ENCODE measurements at regions not wholly inside any gene's neighbourhood (a gene's known extent, or its start where the extent isn't known, plus 50 kb on each side); places are given as distances from the start of the nearest gene placed in this dataset.

DNA sequence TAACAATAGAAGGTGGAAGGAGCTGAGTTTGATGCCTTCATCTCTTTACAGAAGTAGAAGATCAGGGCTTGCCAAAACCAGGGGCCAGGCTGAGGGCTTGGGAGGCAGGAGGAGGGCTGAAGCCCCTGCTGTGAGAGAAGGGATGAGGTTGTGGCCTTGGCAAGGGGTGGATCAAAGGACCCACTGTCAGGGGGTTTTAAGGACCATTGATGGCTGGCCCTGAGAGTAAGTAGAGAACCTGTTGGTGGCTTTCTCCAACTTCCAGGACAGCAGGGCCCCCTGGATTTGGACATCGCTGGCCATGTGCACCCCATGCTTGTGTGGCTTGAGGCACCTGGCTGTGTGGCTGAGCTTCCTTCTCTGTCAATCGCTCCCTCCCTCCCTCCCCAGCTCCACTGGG, 927.7 kb downstream of the TBC1D22A start (continued):
- TF ChIP-seq ZNF549 (tag by site-specific recombination; IDR thresholded peaks at IDR 0.05) (no peak), ZNF292 (tag by site-specific recombination; IDR thresholded peaks at IDR 0.05; ENCODE audit: borderline replicate concordance, low read depth) (no peak), TRIM28 (IDR thresholded peaks at IDR 0.05; ENCODE audit: borderline replicate concordance, low read length) (no peak), ZNF843 (tag by site-specific recombination; IDR thresholded peaks at IDR 0.05) (no peak), ZNF169 (tag by site-specific recombination; IDR thresholded peaks at IDR 0.05) (no peak)
- TF ChIP-seq, protein P1, sequence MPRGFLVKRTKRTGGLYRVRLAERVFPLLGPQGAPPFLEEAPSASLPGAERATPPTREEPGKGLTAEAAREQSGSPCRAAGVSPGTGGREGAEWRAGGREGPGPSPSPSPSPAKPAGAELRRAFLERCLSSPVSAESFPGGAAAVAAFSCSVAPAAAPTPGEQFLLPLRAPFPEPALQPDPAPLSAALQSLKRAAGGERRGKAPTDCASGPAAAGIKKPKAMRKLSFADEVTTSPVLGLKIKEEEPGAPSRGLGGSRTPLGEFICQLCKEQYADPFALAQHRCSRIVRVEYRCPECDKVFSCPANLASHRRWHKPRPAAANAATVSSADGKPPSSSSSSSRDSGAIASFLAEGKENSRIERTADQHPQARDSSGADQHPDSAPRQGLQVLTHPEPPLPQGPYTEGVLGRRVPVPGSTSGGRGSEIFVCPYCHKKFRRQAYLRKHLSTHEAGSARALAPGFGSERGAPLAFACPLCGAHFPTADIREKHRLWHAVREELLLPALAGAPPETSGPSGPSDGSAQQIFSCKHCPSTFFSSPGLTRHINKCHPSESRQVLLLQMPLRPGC (tag by site-specific recombination; IDR thresholded peaks at IDR 0.05), result no peak

DNA sequence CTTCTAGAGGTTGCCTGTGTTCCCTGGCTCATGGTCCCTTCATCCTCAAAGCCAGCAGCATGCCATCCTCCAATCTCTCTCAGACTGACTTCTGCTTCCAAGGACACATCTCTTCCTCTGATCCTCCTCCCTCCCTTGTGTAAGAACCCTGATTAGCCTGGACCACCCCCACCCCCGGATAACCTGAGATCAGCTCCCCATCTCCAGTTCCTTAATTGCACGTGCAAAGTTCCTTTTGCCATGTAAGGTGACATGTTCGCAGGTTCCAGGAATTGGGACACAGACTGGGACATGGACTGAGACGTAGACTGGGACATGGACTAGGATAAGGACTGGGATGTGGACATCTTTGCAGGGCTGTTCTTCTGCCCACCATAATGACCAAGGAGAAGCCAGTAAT, 925.3 kb downstream of the TBC1D22A start:
- TF ChIP-seq ZNF677 (tag by site-specific recombination; IDR thresholded peaks at IDR 0.05), result no peak
- TF ChIP-seq KLF9 (tag by site-specific recombination; IDR thresholded peaks at IDR 0.05; ENCODE audit: low read depth), result no peak
- TF ChIP-seq ZSCAN30 (tag by site-specific recombination; IDR thresholded peaks at IDR 0.05), result no peak
- TF ChIP-seq, protein P2, sequence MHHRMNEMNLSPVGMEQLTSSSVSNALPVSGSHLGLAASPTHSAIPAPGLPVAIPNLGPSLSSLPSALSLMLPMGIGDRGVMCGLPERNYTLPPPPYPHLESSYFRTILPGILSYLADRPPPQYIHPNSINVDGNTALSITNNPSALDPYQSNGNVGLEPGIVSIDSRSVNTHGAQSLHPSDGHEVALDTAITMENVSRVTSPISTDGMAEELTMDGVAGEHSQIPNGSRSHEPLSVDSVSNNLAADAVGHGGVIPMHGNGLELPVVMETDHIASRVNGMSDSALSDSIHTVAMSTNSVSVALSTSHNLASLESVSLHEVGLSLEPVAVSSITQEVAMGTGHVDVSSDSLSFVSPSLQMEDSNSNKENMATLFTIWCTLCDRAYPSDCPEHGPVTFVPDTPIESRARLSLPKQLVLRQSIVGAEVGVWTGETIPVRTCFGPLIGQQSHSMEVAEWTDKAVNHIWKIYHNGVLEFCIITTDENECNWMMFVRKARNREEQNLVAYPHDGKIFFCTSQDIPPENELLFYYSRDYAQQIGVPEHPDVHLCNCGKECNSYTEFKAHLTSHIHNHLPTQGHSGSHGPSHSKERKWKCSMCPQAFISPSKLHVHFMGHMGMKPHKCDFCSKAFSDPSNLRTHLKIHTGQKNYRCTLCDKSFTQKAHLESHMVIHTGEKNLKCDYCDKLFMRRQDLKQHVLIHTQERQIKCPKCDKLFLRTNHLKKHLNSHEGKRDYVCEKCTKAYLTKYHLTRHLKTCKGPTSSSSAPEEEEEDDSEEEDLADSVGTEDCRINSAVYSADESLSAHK (tag by site-specific recombination; IDR thresholded peaks at IDR 0.05), result no peak
- TF ChIP-seq ZNF248 (tag by site-specific recombination; IDR thresholded peaks at IDR 0.05), result no peak
- TF ChIP-seq ZNF785 (tag by site-specific recombination; IDR thresholded peaks at IDR 0.05), result no peak
- TF ChIP-seq, protein P3, sequence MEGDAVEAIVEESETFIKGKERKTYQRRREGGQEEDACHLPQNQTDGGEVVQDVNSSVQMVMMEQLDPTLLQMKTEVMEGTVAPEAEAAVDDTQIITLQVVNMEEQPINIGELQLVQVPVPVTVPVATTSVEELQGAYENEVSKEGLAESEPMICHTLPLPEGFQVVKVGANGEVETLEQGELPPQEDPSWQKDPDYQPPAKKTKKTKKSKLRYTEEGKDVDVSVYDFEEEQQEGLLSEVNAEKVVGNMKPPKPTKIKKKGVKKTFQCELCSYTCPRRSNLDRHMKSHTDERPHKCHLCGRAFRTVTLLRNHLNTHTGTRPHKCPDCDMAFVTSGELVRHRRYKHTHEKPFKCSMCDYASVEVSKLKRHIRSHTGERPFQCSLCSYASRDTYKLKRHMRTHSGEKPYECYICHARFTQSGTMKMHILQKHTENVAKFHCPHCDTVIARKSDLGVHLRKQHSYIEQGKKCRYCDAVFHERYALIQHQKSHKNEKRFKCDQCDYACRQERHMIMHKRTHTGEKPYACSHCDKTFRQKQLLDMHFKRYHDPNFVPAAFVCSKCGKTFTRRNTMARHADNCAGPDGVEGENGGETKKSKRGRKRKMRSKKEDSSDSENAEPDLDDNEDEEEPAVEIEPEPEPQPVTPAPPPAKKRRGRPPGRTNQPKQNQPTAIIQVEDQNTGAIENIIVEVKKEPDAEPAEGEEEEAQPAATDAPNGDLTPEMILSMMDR (tag by site-specific recombination; IDR thresholded peaks at IDR 0.05), result no peak
- no peak for TF ChIP-seq ZNF560 (tag by site-specific recombination; IDR thresholded peaks at IDR 0.05; ENCODE audit: borderline replicate concordance)
- no peak for TF ChIP-seq ZFHX2 (tag by site-specific recombination; conservative IDR thresholded peaks at IDR 0.05)
- TF ChIP-seq GLIS2 (tag by site-specific recombination; IDR thresholded peaks at IDR 0.05), result no peak
- TF ChIP-seq ZNF664 (tag by site-specific recombination; IDR thresholded peaks at IDR 0.05), result no peak
- no peak for TF ChIP-seq KLF8 (tag by site-specific recombination; IDR thresholded peaks at IDR 0.05)
- TF ChIP-seq ZNF16 (tag by site-specific recombination; IDR thresholded peaks at IDR 0.05; ENCODE audit: low read depth), result no peak
- TF ChIP-seq ZNF223 (tag by site-specific recombination; IDR thresholded peaks at IDR 0.05), result no peak
- TF ChIP-seq, protein P4, sequence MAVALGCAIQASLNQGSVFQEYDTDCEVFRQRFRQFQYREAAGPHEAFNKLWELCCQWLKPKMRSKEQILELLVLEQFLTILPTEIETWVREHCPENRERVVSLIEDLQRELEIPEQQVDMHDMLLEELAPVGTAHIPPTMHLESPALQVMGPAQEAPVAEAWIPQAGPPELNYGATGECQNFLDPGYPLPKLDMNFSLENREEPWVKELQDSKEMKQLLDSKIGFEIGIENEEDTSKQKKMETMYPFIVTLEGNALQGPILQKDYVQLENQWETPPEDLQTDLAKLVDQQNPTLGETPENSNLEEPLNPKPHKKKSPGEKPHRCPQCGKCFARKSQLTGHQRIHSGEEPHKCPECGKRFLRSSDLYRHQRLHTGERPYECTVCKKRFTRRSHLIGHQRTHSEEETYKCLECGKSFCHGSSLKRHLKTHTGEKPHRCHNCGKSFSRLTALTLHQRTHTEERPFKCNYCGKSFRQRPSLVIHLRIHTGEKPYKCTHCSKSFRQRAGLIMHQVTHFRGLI (tag by site-specific recombination; IDR thresholded peaks at IDR 0.05), result no peak
- ChIA-PET CTCF (interaction anchor here (0.7 kb wide), 1 partner anchor 26 kb away, joined by 3 read pairs; no protein-coding TSS in a partner anchor), POLR2A (no interaction called here)
- no peaks in the 10 kb centered on the region for H3K36me3 ChIP-seq (ENCODE audit: control insufficient read depth in 2 of 2, insufficient read depth in 1 of 2, low read length in 2 of 2)
- H3K27ac ChIP-seq (ENCODE audit: extremely low read depth, low read depth, low read length), result no peak overlapping the region
- H3K4me3 ChIP-seq (ENCODE audit: low read depth, low read length), result no peak overlapping the region
- no peaks in the 10 kb centered on the region; the same call in 1 of the 2 replicates for H3K9me3 ChIP-seq (ENCODE audit: control insufficient read depth, insufficient read depth, low read depth, low read length)
- no peaks in the 10 kb centered on the region for H3K4me1 ChIP-seq (ENCODE audit: control insufficient read depth, insufficient read depth, low read length)
